SW480 (cell line): ENCODE measurements at regions not wholly inside any gene's neighbourhood (a gene's known extent, or its start where the extent isn't known, plus 50 kb on each side); places are given as distances from the start of the nearest gene placed in this dataset.

Experiments used
- DNase-seq: peaks from one replicate; pipeline ENCODE4 v3.0.0-alpha.2; 2016; ENCODE audit warnings: low spot score

GRCh38 chr14:85223667-85224066 is 306.3 kb upstream of the FLRT2 start:
- no peak for DNase-seq

GRCh38 chr14:85224241-85224640 is 305.7 kb upstream of the FLRT2 start:
- no peak for DNase-seq

- no peak for DNase-seq
These were observed 296.2 kb upstream of the FLRT2 start for GRCh38 chr14:85233756-85234155.

- no peak for DNase-seq
These were observed 295.6 kb upstream of the FLRT2 start for GRCh38 chr14:85234156-85235025.

GRCh38 chr14:85235868-85236267 is 294.1 kb upstream of the FLRT2 start:
- DNase-seq = no peak

- no peak for DNase-seq
These were observed 293.6 kb upstream of the FLRT2 start for GRCh38 chr14:85236296-85236695.

GRCh38 chr14:85239791-85240190 is 290.2 kb upstream of the FLRT2 start:
- no peak for DNase-seq

- no peak for DNase-seq
These were observed 288.7 kb upstream of the FLRT2 start for GRCh38 chr14:85241022-85241855.

GRCh38 chr14:85242666-85243065 is 287.3 kb upstream of the FLRT2 start:
- no peak for DNase-seq

GRCh38 chr14:85243321-85243720 is 286.6 kb upstream of the FLRT2 start:
- DNase-seq = no peak

- DNase-seq = no peak
These were observed 282.9 kb upstream of the FLRT2 start for GRCh38 chr14:85247071-85247470.

GRCh38 chr14:85248881-85249635 is 280.9 kb upstream of the FLRT2 start:
- DNase-seq = no peak

- DNase-seq = no peak
These were observed 279.3 kb upstream of the FLRT2 start for GRCh38 chr14:85250414-85251189.

GRCh38 chr14:85252011-85252410 is 277.9 kb upstream of the FLRT2 start:
- no peak for DNase-seq

- no peak for DNase-seq
These were observed 275.2 kb upstream of the FLRT2 start for GRCh38 chr14:85254711-85255110.

GRCh38 chr14:85257287-85257686 is 272.7 kb upstream of the FLRT2 start:
- DNase-seq = no peak

- no peak for DNase-seq
These were observed 265.8 kb upstream of the FLRT2 start for GRCh38 chr14:85263916-85264675.

- DNase-seq = no peak
These were observed 256.8 kb upstream of the FLRT2 start for GRCh38 chr14:85273099-85273677.

GRCh38 chr14:85273952-85274351 is 256.0 kb upstream of the FLRT2 start:
- no peak for DNase-seq

- DNase-seq = no peak
These were observed 253.6 kb upstream of the FLRT2 start for GRCh38 chr14:85276161-85276978.
